ENCODE measurements at regions not wholly inside any gene's neighbourhood (a gene's known extent, or its start where the extent isn't known, plus 50 kb on each side); places are given as distances from the start of the nearest gene placed in this dataset.
A peak's percentile ranks its signal among the peaks of the same experiment; 100 is the strongest.
"Not testable (repeated sequence)": the region's sequence is repeated elsewhere in the genome, so short reads cannot be mapped to it uniquely, and the experiment has no call there.

GRCh38 chr10:56181607-56182006 lies 179.5 kb downstream of the ZWINT start:
- no peak for TF ChIP-seq CTCF (IDR thresholded peaks at IDR 0.05; ENCODE audit: extremely low read depth, insufficient read depth, missing control alignments)
- no peak for DNase-seq (ENCODE audit: low spot score)
- in situ Hi-C loops (cut with MboI; ENCODE audit: low pct_unique_long_range_greater_than_20kb, low sequenced_read_pairs, unreplicated experiment) = no loop called here

GRCh38 chr10:56178210-56178609 lies 182.8 kb downstream of the ZWINT start:
- TF ChIP-seq CTCF (IDR thresholded peaks at IDR 0.05; ENCODE audit: extremely low read depth, insufficient read depth, missing control alignments) = no peak
- no peak for DNase-seq (ENCODE audit: low spot score)
- in situ Hi-C loops (cut with MboI; ENCODE audit: low pct_unique_long_range_greater_than_20kb, low sequenced_read_pairs, unreplicated experiment) = no loop called here

- not testable (repeated sequence) for DNase-seq (ENCODE audit: low spot score)
Measured at GRCh38 chr10:56155091-56155513, 206.0 kb downstream of the ZWINT start.

GRCh38 chr10:56146806-56147205 lies 214.3 kb downstream of the ZWINT start:
- TF ChIP-seq CTCF (IDR thresholded peaks at IDR 0.05; ENCODE audit: extremely low read depth, insufficient read depth, missing control alignments) = no peak
- no peak for DNase-seq (ENCODE audit: low spot score)

More at GRCh38 chr10:56155091-56155513, 206.0 kb downstream of the ZWINT start:
- in situ Hi-C loops (cut with MboI; ENCODE audit: low pct_unique_long_range_greater_than_20kb, low sequenced_read_pairs, unreplicated experiment) = not testable (repeated sequence)

GRCh38 chr10:56142092-56142728 lies 218.8 kb downstream of the ZWINT start:
- no peak for TF ChIP-seq CTCF (IDR thresholded peaks at IDR 0.05; ENCODE audit: extremely low read depth, insufficient read depth, missing control alignments)
- in situ Hi-C loops (cut with MboI; ENCODE audit: low pct_unique_long_range_greater_than_20kb, low sequenced_read_pairs, unreplicated experiment) = no loop called here

More at GRCh38 chr10:56146806-56147205, 214.3 kb downstream of the ZWINT start:
- in situ Hi-C loops (cut with MboI; ENCODE audit: low pct_unique_long_range_greater_than_20kb, low sequenced_read_pairs, unreplicated experiment) = no loop called here

GRCh38 chr10:56139405-56139804 lies 221.7 kb downstream of the ZWINT start:
- TF ChIP-seq CTCF (IDR thresholded peaks at IDR 0.05; ENCODE audit: extremely low read depth, insufficient read depth, missing control alignments) = no peak
- in situ Hi-C loops (cut with MboI; ENCODE audit: low pct_unique_long_range_greater_than_20kb, low sequenced_read_pairs, unreplicated experiment) = no loop called here
- no peak for DNase-seq (ENCODE audit: low spot score)

More at GRCh38 chr10:56142092-56142728, 218.8 kb downstream of the ZWINT start:
- DNase-seq (ENCODE audit: low spot score) = peak; percentile 37

- in situ Hi-C loops (cut with MboI; ENCODE audit: low pct_unique_long_range_greater_than_20kb, low sequenced_read_pairs, unreplicated experiment) = no loop called here
- no peak for TF ChIP-seq CTCF (IDR thresholded peaks at IDR 0.05; ENCODE audit: extremely low read depth, insufficient read depth, missing control alignments)
- DNase-seq (ENCODE audit: low spot score) = no peak
Measured at GRCh38 chr10:56135828-56136227, 225.2 kb downstream of the ZWINT start.

Measured in GM13977 (cell line).